ENCODE measurements at regions not wholly inside any gene's neighbourhood (a gene's known extent, or its start where the extent isn't known, plus 50 kb on each side); places are given as distances from the start of the nearest gene placed in this dataset.

- no peaks in the 10 kb centered on the region for H3K79me2 ChIP-seq (ENCODE audit: control insufficient read depth in 1 of 2, insufficient read depth in 2 of 2, low read length in 2 of 2)
- H4K91ac ChIP-seq (replicated peaks; ENCODE audit: insufficient read length, low read length), result no peak overlapping the region
- CTCF ChIA-PET (ENCODE audit: partially characterized antibody), result interaction anchor here (0.6 kb wide), 1 partner anchor 501 kb away, joined by 4 read pairs; no protein-coding TSS in a partner anchor
- no peak overlapping the region for H3K4ac ChIP-seq (replicated peaks; ENCODE audit: insufficient read length, low read depth, low read length)
- H3K4me1 ChIP-seq (replicated peaks in 1 of 4; ENCODE audit: control insufficient read depth in 3 of 4, insufficient read depth in 4 of 4, low read length in 3 of 4), result no peaks in the 10 kb centered on the region
- H3K14ac ChIP-seq (ENCODE audit: insufficient read length), result no peak overlapping the region
- no peak overlapping the region for H4K5ac ChIP-seq (ENCODE audit: insufficient read length, low read depth, low read length)
- H3K9me3 ChIP-seq (ENCODE audit: insufficient read depth in 2 of 2, low read depth in 1 of 2, low read length in 1 of 2), result no peaks in the 10 kb centered on the region
- TF ChIP-seq CHD1 (IDR thresholded peaks at IDR 0.05; ENCODE audit: low read depth, low read length) (no peak), TCF12 (IDR thresholded peaks at IDR 0.05; ENCODE audit: low read depth, low read length) (no peak), MAFK (IDR thresholded peaks at IDR 0.05; ENCODE audit: low read depth, low read length) (0 out of 2 replicates have a peak, but pooled peaks have one; percentile 17), SIRT6 (IDR thresholded peaks at IDR 0.05; ENCODE audit: low read length) (no peak), RXRA (IDR thresholded peaks at IDR 0.05; ENCODE audit: insufficient read depth, low read depth, low read length) (no peak), TAF1 (IDR thresholded peaks at IDR 0.05; ENCODE audit: low read depth, low read length) (no peak)
- H3K56ac ChIP-seq (replicated peaks; ENCODE audit: insufficient read length, low read depth, low read length), result no peak overlapping the region
- no peak overlapping the region for H2AK5ac ChIP-seq (ENCODE audit: low read depth, low read length)
- no peak overlapping the region for H3K4me3 ChIP-seq (ENCODE audit: extremely low read depth in 1 of 4, insufficient read depth in 2 of 4, low read depth in 3 of 4, low read length in 4 of 4)
- H3K27me3 ChIP-seq (replicated peaks in 1 of 4; ENCODE audit: control insufficient read depth in 3 of 4, extremely low read depth in 1 of 4, insufficient read depth in 3 of 4, low read length in 3 of 4), result no peaks in the 10 kb centered on the region
- no peaks in the 10 kb centered on the region for H3K79me1 ChIP-seq (ENCODE audit: low read depth, low read length)
- H2BK20ac ChIP-seq (ENCODE audit: low read length), result no peak overlapping the region
- no peak overlapping the region for H3K23ac ChIP-seq (ENCODE audit: insufficient read length)
- peak overlapping the region; percentile 57; the same call in 1 of the 2 replicates for H2AFZ ChIP-seq (ENCODE audit: low read length)
- H3K27ac ChIP-seq (ENCODE audit: low read depth, low read length), result no peak overlapping the region
- H2BK5ac ChIP-seq (ENCODE audit: low read depth, low read length), result no peak overlapping the region
- FAIRE-seq (no peak), DNase-seq (ENCODE audit: low read depth in 1 of 2, low spot score in 2 of 2) (no peak)
- POLR2A ChIA-PET (ENCODE audit: partially characterized antibody), result no interaction called here
- H2BK120ac ChIP-seq (replicated peaks; ENCODE audit: low read depth, low read length), result no peak overlapping the region
- H3K4me2 ChIP-seq (ENCODE audit: insufficient read depth in 1 of 2, low read depth in 2 of 2, low read length in 2 of 2), result no peak overlapping the region
- H3K9ac ChIP-seq (replicated peaks in 1 of 4; ENCODE audit: extremely low read depth in 1 of 4, low read depth in 3 of 4, low read length in 3 of 4), result no peak overlapping the region
- no peaks in the 10 kb centered on the region for H4K20me1 ChIP-seq (replicated peaks in 1 of 2; ENCODE audit: control insufficient read depth in 1 of 2, insufficient read depth in 2 of 2, low read length in 2 of 2)
- WGBS, 2 experiments (ENCODE audit: extremely low coverage in 1 of 2, insufficient coverage in 1 of 2, insufficient read length in 1 of 2, insufficient replicate concordance in 2 of 2, low coverage in 1 of 2, low lambda C conversion rate in 2 of 2, missing lambda C conversion rate in 1 of 2), result 89% methylated on average over 5 of the region's 5 CpGs; no CpG with 5 or more reads in 1 of the 2 experiments
- no peak overlapping the region for H2BK15ac ChIP-seq (ENCODE audit: low read length)
- no peaks in the 10 kb centered on the region for H3K23me2 ChIP-seq (ENCODE audit: low read depth, low read length)
- H3K36me3 ChIP-seq (ENCODE audit: control insufficient read depth in 2 of 4, insufficient read depth in 4 of 4, low read length in 3 of 4), result no peaks in the 10 kb centered on the region
- no peak overlapping the region for H3K18ac ChIP-seq (ENCODE audit: extremely low read depth, low read length)
- no peak overlapping the region; the same call in 1 of the 2 replicates for H2BK12ac ChIP-seq (ENCODE audit: low read depth, low read length)
- no peak overlapping the region for H4K8ac ChIP-seq (ENCODE audit: extremely low read depth, insufficient read depth, low read length)
Measured at GRCh38 chr5:74468421-74468820, 172.1 kb downstream of the ENC1 start.
